Neutrophil (primary cell): ENCODE measurements at regions not wholly inside any gene's neighbourhood (a gene's known extent, or its start where the extent isn't known, plus 50 kb on each side); places are given as distances from the start of the nearest gene placed in this dataset.

Experiments used
- H3K27ac ChIP-seq: fragments of 200-600 bp; sonication (generic); 2 replicates; pipeline ENCODE4 v1.5.1; 2016; ENCODE audit warnings: mild to moderate bottlenecking, moderate library complexity
- H3K27me3 ChIP-seq: fragments of 200-600 bp; sonication (generic); 2 replicates; pipeline ENCODE4 v1.6.0; 2016; ENCODE audit warnings: mild to moderate bottlenecking
- H3K36me3 ChIP-seq: fragments of 200-600 bp; sonication (generic); 2 replicates; pipeline ENCODE4 v1.5.1; 2017
- H3K4me1 ChIP-seq, 2 experiments: fragments of 200-600 bp in 1 of 2; sonication (generic) in 1 of 2; 1 replicate in 1 of 2; 2 replicates in 1 of 2; pipeline versions ENCODE4 v1.5.1 to v1.6.1; 2013 to 2016; ENCODE audit warnings: low read depth in 1 of 2, low read length in 1 of 2, mild to moderate bottlenecking in 1 of 2, moderate library complexity in 1 of 2; ENCODE audit not compliant: control insufficient read depth in 1 of 2, insufficient read depth in 1 of 2
- H3K4me3 ChIP-seq, 2 experiments: fragments of 200-600 bp in 1 of 2; sonication (generic) in 1 of 2; 1 replicate in 1 of 2; 2 replicates in 1 of 2; pipeline ENCODE4 v1.5.1; 2013 to 2016; ENCODE audit warnings: low read depth in 1 of 2, low read length in 1 of 2, mild to moderate bottlenecking in 1 of 2, moderate library complexity in 1 of 2
- H3K9me3 ChIP-seq: fragments of 200-600 bp; sonication (generic); 2 replicates; pipeline ENCODE4 v1.5.1; 2016
- TF ChIP-seq, protein P1 (sequence below): fragments of 200-600 bp; sonication (generic); IDR thresholded peaks from 2 replicates; pipeline ENCODE4 v1.5.1; 2016; ENCODE audit warnings: antibody characterized with exemption

DNA sequence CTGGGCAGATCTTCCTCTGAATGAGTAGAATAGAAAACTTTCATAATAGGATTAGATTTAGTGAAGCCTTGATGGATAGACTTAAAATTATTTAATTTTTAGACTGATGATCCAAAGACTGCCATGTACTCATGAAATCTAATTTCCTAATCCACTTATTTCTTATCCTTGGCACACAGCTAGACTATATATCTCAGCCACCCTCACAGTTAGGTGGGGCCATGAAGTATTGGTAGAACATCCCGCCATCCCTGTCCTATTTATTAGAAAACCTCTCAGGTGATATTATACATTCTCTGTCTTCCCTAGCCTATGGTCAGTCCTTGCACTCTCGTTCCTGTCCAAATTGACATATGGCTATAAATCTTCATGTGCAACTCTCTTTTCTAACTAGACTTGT lies 110.9 kb downstream of the FAM170A start:
- Histone ChIP-seq H3K9me3 (no peaks in the 10 kb centered on the region), H3K27ac (no peak overlapping the region), H3K4me1 (no peaks in the 10 kb centered on the region), H3K36me3 (no peaks in the 10 kb centered on the region), H3K4me3 (no peak overlapping the region), H3K27me3 (no peaks in the 10 kb centered on the region)
- TF ChIP-seq, protein P1, sequence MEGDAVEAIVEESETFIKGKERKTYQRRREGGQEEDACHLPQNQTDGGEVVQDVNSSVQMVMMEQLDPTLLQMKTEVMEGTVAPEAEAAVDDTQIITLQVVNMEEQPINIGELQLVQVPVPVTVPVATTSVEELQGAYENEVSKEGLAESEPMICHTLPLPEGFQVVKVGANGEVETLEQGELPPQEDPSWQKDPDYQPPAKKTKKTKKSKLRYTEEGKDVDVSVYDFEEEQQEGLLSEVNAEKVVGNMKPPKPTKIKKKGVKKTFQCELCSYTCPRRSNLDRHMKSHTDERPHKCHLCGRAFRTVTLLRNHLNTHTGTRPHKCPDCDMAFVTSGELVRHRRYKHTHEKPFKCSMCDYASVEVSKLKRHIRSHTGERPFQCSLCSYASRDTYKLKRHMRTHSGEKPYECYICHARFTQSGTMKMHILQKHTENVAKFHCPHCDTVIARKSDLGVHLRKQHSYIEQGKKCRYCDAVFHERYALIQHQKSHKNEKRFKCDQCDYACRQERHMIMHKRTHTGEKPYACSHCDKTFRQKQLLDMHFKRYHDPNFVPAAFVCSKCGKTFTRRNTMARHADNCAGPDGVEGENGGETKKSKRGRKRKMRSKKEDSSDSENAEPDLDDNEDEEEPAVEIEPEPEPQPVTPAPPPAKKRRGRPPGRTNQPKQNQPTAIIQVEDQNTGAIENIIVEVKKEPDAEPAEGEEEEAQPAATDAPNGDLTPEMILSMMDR = no peak

DNA sequence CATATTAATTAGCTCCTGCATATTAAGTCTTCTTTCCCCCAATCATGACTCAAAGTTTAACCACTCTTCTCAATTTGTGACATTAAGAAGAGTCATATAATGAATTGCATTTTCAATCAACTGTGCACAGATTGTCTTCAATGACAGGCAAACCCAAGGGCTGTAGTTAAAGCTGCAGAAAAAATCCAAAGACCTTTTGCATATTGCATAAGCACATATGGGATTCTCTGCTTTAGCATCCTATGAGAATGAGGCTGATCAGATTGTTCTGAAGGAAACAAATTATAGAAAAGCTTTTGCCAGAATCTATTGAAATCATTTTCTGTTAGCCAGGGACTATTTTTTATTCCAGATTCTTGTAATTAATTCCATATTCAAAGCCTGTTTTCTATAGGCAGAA lies 112.3 kb downstream of the FAM170A start:
- TF ChIP-seq, protein P1 = no peak
- Histone ChIP-seq H3K4me1 (no peaks in the 10 kb centered on the region), H3K27ac (no peak overlapping the region), H3K4me3 (no peak overlapping the region), H3K27me3 (no peaks in the 10 kb centered on the region), H3K9me3 (no peaks in the 10 kb centered on the region), H3K36me3 (no peaks in the 10 kb centered on the region)

DNA sequence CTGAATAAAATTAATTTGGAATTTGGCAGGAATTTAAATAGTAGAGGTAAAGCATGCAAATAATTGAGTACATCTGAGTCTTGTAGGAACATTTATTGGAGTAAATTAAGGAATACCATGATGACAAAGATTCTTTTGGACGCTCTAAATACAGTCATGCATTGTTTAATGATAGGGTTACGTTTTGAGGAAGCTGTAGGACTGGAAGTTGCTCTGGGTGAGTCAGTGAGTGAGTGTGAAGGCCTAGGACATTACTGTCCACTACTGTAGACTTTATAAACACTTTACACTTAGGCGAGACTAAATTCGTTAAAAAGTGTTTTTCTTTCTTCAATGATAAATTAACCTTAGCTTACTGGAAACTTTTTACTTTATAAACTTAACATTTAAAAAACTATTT lies 113.0 kb downstream of the FAM170A start:
- Histone ChIP-seq H3K36me3 (no peaks in the 10 kb centered on the region), H3K4me3 (no peak overlapping the region), H3K27ac (no peak overlapping the region), H3K9me3 (no peaks in the 10 kb centered on the region), H3K27me3 (no peaks in the 10 kb centered on the region), H3K4me1 (no peaks in the 10 kb centered on the region)
- TF ChIP-seq, protein P1 = no peak

DNA sequence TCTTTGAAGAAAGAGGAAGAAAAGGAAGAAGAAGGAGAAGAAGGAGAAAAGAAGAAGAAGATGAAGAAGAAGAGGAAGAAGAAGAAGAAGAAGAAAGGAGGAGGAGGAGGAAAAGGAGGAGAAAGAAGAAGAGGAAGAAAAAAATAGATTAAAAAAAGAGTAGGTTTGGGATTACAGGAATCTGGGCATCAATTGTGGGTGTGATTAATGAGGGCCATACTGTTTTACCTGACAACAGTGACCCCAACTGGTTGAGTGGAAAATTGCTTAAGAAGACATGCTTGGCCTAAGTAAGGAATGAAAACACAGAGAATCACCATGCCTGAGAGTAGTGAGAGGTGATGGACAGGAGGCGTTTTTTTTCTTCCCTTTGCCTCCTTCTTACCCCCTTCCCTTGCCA lies 114.6 kb downstream of the FAM170A start:
- Histone ChIP-seq H3K27ac (no peak overlapping the region), H3K4me3 (no peak overlapping the region), H3K36me3 (no peaks in the 10 kb centered on the region), H3K9me3 (no peaks in the 10 kb centered on the region), H3K4me1 (no peaks in the 10 kb centered on the region), H3K27me3 (no peaks in the 10 kb centered on the region)
- TF ChIP-seq, protein P1 = no peak

DNA sequence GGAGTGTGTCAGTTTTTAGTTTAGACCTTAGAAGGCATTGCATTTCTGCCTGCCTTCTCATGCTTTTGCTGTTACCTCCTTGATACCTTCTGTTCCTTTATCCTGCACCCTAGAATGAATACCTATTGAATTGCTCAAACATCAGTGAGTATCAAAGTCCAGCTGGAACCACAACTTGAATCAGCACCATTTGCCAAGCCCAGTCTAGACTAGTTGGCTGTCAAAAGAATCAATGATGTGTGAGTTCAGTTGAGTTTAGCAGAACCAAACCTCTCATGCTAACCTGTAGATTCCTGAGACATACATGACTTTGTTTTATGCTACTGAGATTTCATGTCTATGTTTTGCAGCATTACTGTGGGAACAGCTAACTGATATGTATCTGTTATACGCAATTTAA lies 116.6 kb downstream of the FAM170A start:
- H3K4me3 ChIP-seq = no peak overlapping the region
- no peaks in the 10 kb centered on the region for H3K4me1 ChIP-seq
- no peaks in the 10 kb centered on the region for H3K27me3 ChIP-seq

More for the DNA sequence above, 116.6 kb downstream of the FAM170A start:
- Histone ChIP-seq H3K36me3 (no peaks in the 10 kb centered on the region), H3K9me3 (no peaks in the 10 kb centered on the region), H3K27ac (no peak overlapping the region)
- TF ChIP-seq, protein P1 = no peak
